ENCODE measurements at regions not wholly inside any gene's neighbourhood (a gene's known extent, or its start where the extent isn't known, plus 50 kb on each side); places are given as distances from the start of the nearest gene placed in this dataset.

DNA sequence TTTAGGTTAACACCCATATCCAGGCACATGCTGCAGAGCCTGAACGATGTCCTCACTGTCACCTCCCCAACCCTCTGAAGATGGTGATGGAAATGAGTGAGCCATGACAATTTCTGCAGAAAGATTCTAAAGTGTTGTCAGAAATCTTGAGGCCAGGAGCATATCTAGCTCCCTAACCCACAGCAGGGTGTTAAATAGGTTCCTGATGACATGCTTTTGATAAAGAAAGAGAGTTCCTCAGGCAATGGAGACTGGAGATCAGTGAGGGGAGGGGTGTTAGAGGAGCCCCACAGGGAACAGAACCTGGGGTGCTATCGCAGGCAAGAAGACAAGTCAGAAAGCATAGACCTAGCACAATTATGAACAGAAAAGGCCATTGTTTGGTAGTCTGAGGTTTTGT, 95.7 kb downstream of the ENC1 start:
- intact Hi-C loops (cut with DNase I), result loop anchor here in 1 of 10 donors (10.0 kb wide), 1 partner anchor 90 kb away; no protein-coding TSS in a partner anchor
- no peak for ATAC-seq

GRCh38 chr5:74543162-74543995, 97.1 kb downstream of the ENC1 start:
- no peak for ATAC-seq
- H3K4me1 ChIP-seq, result peaks cover 0 to 26% (median 6%) of the 10 kb centered on the region in 12 donors
- H3K9me3 ChIP-seq, result no peaks in the 10 kb centered on the region
- no peak for TF ChIP-seq POLR2A (IDR thresholded peaks at IDR 0.05)
- TF ChIP-seq CTCF (IDR thresholded peaks at IDR 0.05), result no peak
- intact Hi-C loops (cut with DNase I), result loop anchor here in 1 of 10 donors (10.0 kb wide), 1 partner anchor 91 kb away; no protein-coding TSS in a partner anchor
- peak overlapping the region in 1 of 12 donors; percentile 15 for H3K4me3 ChIP-seq
- peaks cover 0 to 6% (median 0%) of the 10 kb centered on the region in 9 donors for H3K27me3 ChIP-seq
- WGBS, 4 donors, result 44 to 65% (median 51%) methylated on average over 14 of the region's 14 CpGs
- H3K36me3 ChIP-seq, result no peaks in the 10 kb centered on the region
- DNase-seq, result no peak
- no peak overlapping the region for H3K27ac ChIP-seq

More for the DNA sequence above, 95.7 kb downstream of the ENC1 start:
- H3K36me3 ChIP-seq, result no peaks in the 10 kb centered on the region
- no peak overlapping the region for H3K4me3 ChIP-seq
- peaks cover 0 to 24% (median 5%) of the 10 kb centered on the region in 12 donors for H3K4me1 ChIP-seq
- DNase-seq, result no peak
- TF ChIP-seq POLR2A (IDR thresholded peaks at IDR 0.05), result no peak
- TF ChIP-seq CTCF (IDR thresholded peaks at IDR 0.05), result no peak
- 73 to 80% (median 74%) methylated on average over 2 of the region's 2 CpGs for WGBS, 4 donors
- no peak overlapping the region for H3K27ac ChIP-seq
- peaks cover 0 to 9% (median 0%) of the 10 kb centered on the region in 9 donors for H3K27me3 ChIP-seq
- H3K9me3 ChIP-seq, result no peaks in the 10 kb centered on the region

GRCh38 chr5:74542482-74542881, 98.0 kb downstream of the ENC1 start:
- H3K27ac ChIP-seq, result no peak overlapping the region
- WGBS, 4 donors, result 76 to 92% (median 84%) methylated on average over 3 of the region's 3 CpGs
- ATAC-seq, result no peak
- peaks cover 0 to 6% (median 0%) of the 10 kb centered on the region in 9 donors for H3K27me3 ChIP-seq
- TF ChIP-seq CTCF (IDR thresholded peaks at IDR 0.05) (no peak), POLR2A (IDR thresholded peaks at IDR 0.05) (no peak)
- intact Hi-C loops (cut with DNase I), result loop anchor here in 1 of 10 donors (10.0 kb wide), 1 partner anchor 92 kb away; no protein-coding TSS in a partner anchor
- no peak for DNase-seq
- H3K4me3 ChIP-seq, result no peak overlapping the region
- no peaks in the 10 kb centered on the region for H3K9me3 ChIP-seq
- peaks cover 0 to 35% (median 10%) of the 10 kb centered on the region in 12 donors for H3K4me1 ChIP-seq
- H3K36me3 ChIP-seq, result no peaks in the 10 kb centered on the region

DNA sequence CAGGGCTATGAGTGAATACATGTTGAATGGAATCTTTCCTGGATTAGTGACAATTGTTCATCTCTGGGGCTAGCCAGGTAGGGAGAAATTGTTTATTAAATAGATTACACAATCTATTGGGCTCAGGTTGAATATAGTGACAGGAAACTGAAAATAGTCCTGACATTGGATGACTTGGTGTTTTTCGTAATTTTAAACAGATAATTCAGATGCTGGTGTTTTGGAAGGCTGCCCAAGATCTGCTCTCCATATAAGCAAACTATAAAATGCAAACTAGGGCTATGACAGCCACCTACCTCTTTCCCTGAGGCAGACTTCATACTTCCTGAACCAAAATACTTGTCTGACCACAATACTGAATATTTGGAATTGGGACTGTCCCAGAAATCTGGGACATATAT, 99.1 kb downstream of the ENC1 start:
- Histone ChIP-seq H3K27me3 (peaks cover 0 to 6% (median 0%) of the 10 kb centered on the region in 9 donors), H3K4me1 (peaks cover 0 to 38% (median 11%) of the 10 kb centered on the region in 12 donors), H3K9me3 (no peaks in the 10 kb centered on the region), H3K36me3 (no peaks in the 10 kb centered on the region), H3K27ac (peak overlapping the region in 3 of 12 donors; percentile 12 to 33 (median 28)), H3K4me3 (no peak overlapping the region)
- DNase-seq (no peak), ATAC-seq (no peak)
- 44 to 72% (median 59%) methylated on average over 1 of the region's 1 CpG for WGBS, 4 donors
- intact Hi-C loops (cut with DNase I), result loop anchor here in 1 of 10 donors (10.0 kb wide), 1 partner anchor 93 kb away; no protein-coding TSS in a partner anchor
- TF ChIP-seq POLR2A (IDR thresholded peaks at IDR 0.05), result no peak
- no peak for TF ChIP-seq CTCF (IDR thresholded peaks at IDR 0.05)
